HG02763 (cell line): ENCODE measurements at regions not wholly inside any gene's neighbourhood (a gene's known extent, or its start where the extent isn't known, plus 50 kb on each side); places are given as distances from the start of the nearest gene placed in this dataset.
"Not testable (repeated sequence)": the region's sequence is repeated elsewhere in the genome, so short reads cannot be mapped to it uniquely, and the experiment has no call there.

Experiments used
- ATAC-seq: cut with Tn5 transposase; IDR thresholded peaks from one replicate; pipeline ENCODE4 v1.9.1; 2021; ENCODE audit warnings: mild to moderate bottlenecking, moderate library complexity; ENCODE audit not compliant: unreplicated experiment

GRCh38 chr6:81148751-81149150 lies 603.7 kb downstream of the TENT5A start:
- ATAC-seq = no peak

- ATAC-seq = no peak
These were observed 607.0 kb downstream of the TENT5A start for GRCh38 chr6:81145506-81145905.

- ATAC-seq = no peak
These were observed 608.1 kb downstream of the TENT5A start for GRCh38 chr6:81144346-81144745.

- ATAC-seq = no peak
These were observed 614.2 kb downstream of the TENT5A start for GRCh38 chr6:81138236-81138635.

GRCh38 chr6:81130969-81131368 lies 621.5 kb downstream of the TENT5A start:
- ATAC-seq = no peak

GRCh38 chr6:81130061-81130460 lies 622.4 kb downstream of the TENT5A start:
- ATAC-seq = no peak

- no peak for ATAC-seq
These were observed 623.8 kb downstream of the TENT5A start for GRCh38 chr6:81128671-81129070.

GRCh38 chr6:81126150-81126549 lies 626.3 kb downstream of the TENT5A start:
- ATAC-seq = no peak

- ATAC-seq = no peak
These were observed 632.2 kb downstream of the TENT5A start for GRCh38 chr6:81120280-81120679.

GRCh38 chr6:81105998-81106397 lies 646.5 kb downstream of the TENT5A start:
- ATAC-seq = no peak

- no peak for ATAC-seq
These were observed 654.2 kb downstream of the TENT5A start for GRCh38 chr6:81098109-81098814.

- ATAC-seq = not testable (repeated sequence)
These were observed 656.0 kb downstream of the TENT5A start for GRCh38 chr6:81096464-81096863.

GRCh38 chr6:81093051-81093450 lies 659.4 kb downstream of the TENT5A start:
- ATAC-seq = no peak

GRCh38 chr6:81088145-81088544 lies 664.3 kb downstream of the TENT5A start:
- ATAC-seq = no peak

- no peak for ATAC-seq
These were observed 665.5 kb downstream of the TENT5A start for GRCh38 chr6:81086991-81087390.

GRCh38 chr6:81085431-81085790 lies 667.1 kb downstream of the TENT5A start:
- ATAC-seq = no peak

GRCh38 chr6:81084776-81085430 lies 667.6 kb downstream of the TENT5A start:
- no peak for ATAC-seq

- no peak for ATAC-seq
These were observed 676.5 kb downstream of the TENT5A start for GRCh38 chr6:81075974-81076373.

GRCh38 chr6:81073318-81073717 lies 679.2 kb downstream of the TENT5A start:
- ATAC-seq = no peak

GRCh38 chr6:81071121-81071520 lies 681.4 kb downstream of the TENT5A start:
- no peak for ATAC-seq

GRCh38 chr6:81067057-81067456 lies 685.4 kb downstream of the TENT5A start:
- no peak for ATAC-seq

GRCh38 chr6:81063891-81064290 lies 688.6 kb downstream of the TENT5A start:
- ATAC-seq = no peak

- no peak for ATAC-seq
These were observed 698.4 kb downstream of the TENT5A start for GRCh38 chr6:81054036-81054435.
